ENCODE measurements at regions not wholly inside any gene's neighbourhood (a gene's known extent, or its start where the extent isn't known, plus 50 kb on each side); places are given as distances from the start of the nearest gene placed in this dataset.

DNA sequence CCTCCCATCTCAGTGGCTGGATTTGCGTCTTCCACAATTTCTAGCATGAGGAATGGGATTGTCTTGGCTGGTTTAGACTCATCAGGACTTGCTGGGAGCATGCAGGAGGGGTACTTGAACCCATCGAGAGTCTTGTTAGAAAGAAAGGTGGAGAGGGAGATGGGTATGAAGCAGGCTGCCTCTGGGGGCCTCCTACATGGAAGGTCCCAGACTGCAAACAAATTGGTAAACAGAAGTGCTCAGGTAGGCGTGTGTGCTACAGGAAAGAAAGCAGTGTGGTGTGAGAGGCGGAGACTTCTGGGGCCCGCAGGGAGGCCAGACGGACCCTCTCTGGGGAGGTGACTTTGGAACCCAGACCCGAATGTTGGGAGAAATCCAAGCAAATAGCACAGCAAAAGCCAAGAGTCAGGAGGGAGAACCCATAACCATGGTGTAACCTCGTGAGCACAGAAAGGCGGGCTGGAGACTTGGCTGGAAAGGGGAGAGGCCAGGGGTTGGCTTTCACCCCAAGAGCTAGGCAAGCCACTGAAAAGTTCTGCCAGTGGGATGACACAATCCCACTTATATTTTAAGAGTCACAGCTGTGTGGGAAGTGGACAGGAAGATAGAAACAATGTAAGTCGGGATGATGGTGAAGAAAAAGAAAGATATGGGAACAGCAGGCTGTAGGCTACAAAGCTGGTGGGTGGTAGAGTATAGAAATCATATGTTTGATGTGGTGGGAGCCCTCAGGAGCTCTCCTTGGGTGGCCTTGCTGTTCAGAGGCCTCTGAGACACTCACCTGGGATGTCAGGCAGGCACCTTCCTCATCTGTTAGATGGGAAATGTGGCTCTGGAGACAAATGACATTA, 130.1 kb upstream of the PRR20G start:
- ChIA-PET CTCF (no interaction called here), POLR2A (ENCODE audit: unreplicated experiment) (no interaction called here)
- Histone ChIP-seq H3K9me1 (ENCODE audit: insufficient read depth, low read length) (no peaks in the 10 kb centered on the region), H4K20me1 (ENCODE audit: insufficient read depth, low read length) (no peaks in the 10 kb centered on the region), H3K9me3 (ENCODE audit: control insufficient read depth, insufficient read depth, low read length) (no peaks in the 10 kb centered on the region), H4K91ac (ENCODE audit: insufficient read depth, low read depth, low read length) (no peak overlapping the region), H4K5ac (ENCODE audit: low read depth, low read length) (no peak overlapping the region), H3K27ac (ENCODE audit: insufficient read depth, low read length) (no peak overlapping the region), H2BK120ac (ENCODE audit: low read depth, low read length) (no peak overlapping the region), H3K4me3 (ENCODE audit: insufficient read depth, low read depth, low read length) (no peak overlapping the region), H3K27me3 (ENCODE audit: control insufficient read depth, insufficient read depth, low read length) (peaks cover 36% of the 10 kb centered on the region), H2AK9ac (replicated peaks; ENCODE audit: low read depth, low read length, poor library complexity) (no peak overlapping the region), H3K56ac (ENCODE audit: extremely low read depth, insufficient read depth, low read length) (no peak overlapping the region), H3K23ac (ENCODE audit: low read depth, low read length) (no peak overlapping the region), H2BK15ac (ENCODE audit: low read depth, low read length) (no peak overlapping the region), H2BK20ac (ENCODE audit: low read depth, low read length) (no peak overlapping the region), H3K4ac (ENCODE audit: low read depth, low read length) (no peak overlapping the region), H2AK5ac (ENCODE audit: low read depth, low read length) (no peak overlapping the region), H3K9ac (ENCODE audit: low read depth, low read length) (no peak overlapping the region), H3K36me3 (ENCODE audit: control insufficient read depth, insufficient read depth, low read length) (no peaks in the 10 kb centered on the region), H3K79me1 (ENCODE audit: low read depth in 1 of 2, low read length in 2 of 2) (no peaks in the 10 kb centered on the region), H2AFZ (replicated peaks; ENCODE audit: low read length, poor library complexity) (no peak overlapping the region), H2BK5ac (ENCODE audit: low read depth, low read length, poor library complexity, severe bottlenecking) (no peak overlapping the region), H4K8ac (ENCODE audit: low read depth in 2 of 2, low read length in 2 of 2) (no peak overlapping the region), H3K4me2 (ENCODE audit: low read depth, low read length) (no peak overlapping the region), H3K4me1 (ENCODE audit: control insufficient read depth, insufficient read depth, low read length) (no peaks in the 10 kb centered on the region), H3K18ac (ENCODE audit: low read depth, low read length) (no peak overlapping the region), H3K14ac (replicated peaks; ENCODE audit: low read depth, low read length) (no peak overlapping the region)
- BruUV-seq (replicated peaks): no TSS peak
- in situ Hi-C loops (cut with MboI; ENCODE audit: low sequenced_read_pairs) (no loop called here), dilution Hi-C loops (cut with HindIII; ENCODE audit: low sequenced_read_pairs, unreplicated experiment) (no loop called here), intact Hi-C loops (cut with micrococcal nuclease) (no loop called here)
- no peak for TF ChIP-seq CEBPB (IDR thresholded peaks at IDR 0.05; ENCODE audit: low read depth, low read length)
- TF ChIP-seq RFX5 (IDR thresholded peaks at IDR 0.05; ENCODE audit: low read depth, low read length): no peak
- no peak for TF ChIP-seq RCOR1 (IDR thresholded peaks at IDR 0.05; ENCODE audit: insufficient replicate concordance, low read length)
- TF ChIP-seq CHD1 (IDR thresholded peaks at IDR 0.05; ENCODE audit: low read depth, low read length): no peak
- TF ChIP-seq, protein P1, sequence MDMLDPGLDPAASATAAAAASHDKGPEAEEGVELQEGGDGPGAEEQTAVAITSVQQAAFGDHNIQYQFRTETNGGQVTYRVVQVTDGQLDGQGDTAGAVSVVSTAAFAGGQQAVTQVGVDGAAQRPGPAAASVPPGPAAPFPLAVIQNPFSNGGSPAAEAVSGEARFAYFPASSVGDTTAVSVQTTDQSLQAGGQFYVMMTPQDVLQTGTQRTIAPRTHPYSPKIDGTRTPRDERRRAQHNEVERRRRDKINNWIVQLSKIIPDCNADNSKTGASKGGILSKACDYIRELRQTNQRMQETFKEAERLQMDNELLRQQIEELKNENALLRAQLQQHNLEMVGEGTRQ (IDR thresholded peaks at IDR 0.05; ENCODE audit: low read depth, low read length): no peak
- no peak for TF ChIP-seq RAD21 (IDR thresholded peaks at IDR 0.05; ENCODE audit: low read length)
- no peak for TF ChIP-seq POLR2A (IDR thresholded peaks at IDR 0.05; ENCODE audit: low read depth, low read length)
- TF ChIP-seq BHLHE40 (IDR thresholded peaks at IDR 0.05; ENCODE audit: low read depth, low read length): no peak
- no peak for TF ChIP-seq NFE2L2 (IDR thresholded peaks at IDR 0.05; ENCODE audit: low read depth, low read length)
- DNase-seq (no peak), ATAC-seq (ENCODE audit: low read depth) (no peak)
- WGBS, 2 experiments (ENCODE audit: extremely low coverage in 2 of 2, insufficient read length in 1 of 2): 13% methylated on average over 3 of the region's 10 CpGs; no CpG with 5 or more reads in 1 of the 2 experiments

Measured in IMR-90 (cell line).